ENCODE measurements at regions not wholly inside any gene's neighbourhood (a gene's known extent, or its start where the extent isn't known, plus 50 kb on each side); places are given as distances from the start of the nearest gene placed in this dataset.

DNA sequence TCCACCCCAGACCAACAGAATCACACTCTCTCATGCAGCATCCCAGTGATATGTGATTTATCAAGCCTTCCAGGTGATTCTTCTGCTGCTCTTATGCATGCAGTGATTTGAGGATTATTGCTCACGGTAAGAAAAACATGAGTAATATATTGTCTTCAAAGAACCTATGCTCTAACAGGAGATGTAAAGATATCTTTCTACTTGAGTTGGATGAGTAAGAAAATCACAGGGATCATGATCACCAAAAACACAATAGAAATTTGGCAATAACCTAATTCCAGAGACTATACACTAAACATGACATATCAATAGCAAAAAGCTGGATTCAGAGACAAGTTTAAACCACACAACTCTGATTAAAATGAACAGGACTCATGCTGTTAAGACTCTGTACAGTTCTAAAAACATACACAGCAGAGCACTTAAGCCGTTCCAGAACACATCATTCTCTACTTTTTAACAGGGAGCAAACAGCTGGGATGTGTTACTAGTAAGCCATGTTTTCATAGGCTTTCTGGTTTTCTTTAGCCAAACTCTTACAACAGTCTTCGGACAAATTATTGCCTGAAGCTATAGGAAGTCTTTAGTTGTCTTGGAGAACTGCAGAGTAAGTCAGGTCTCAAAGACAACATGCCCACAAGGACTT lies 568.6 kb downstream of the HAO1 start:
- TF ChIP-seq, protein P1, sequence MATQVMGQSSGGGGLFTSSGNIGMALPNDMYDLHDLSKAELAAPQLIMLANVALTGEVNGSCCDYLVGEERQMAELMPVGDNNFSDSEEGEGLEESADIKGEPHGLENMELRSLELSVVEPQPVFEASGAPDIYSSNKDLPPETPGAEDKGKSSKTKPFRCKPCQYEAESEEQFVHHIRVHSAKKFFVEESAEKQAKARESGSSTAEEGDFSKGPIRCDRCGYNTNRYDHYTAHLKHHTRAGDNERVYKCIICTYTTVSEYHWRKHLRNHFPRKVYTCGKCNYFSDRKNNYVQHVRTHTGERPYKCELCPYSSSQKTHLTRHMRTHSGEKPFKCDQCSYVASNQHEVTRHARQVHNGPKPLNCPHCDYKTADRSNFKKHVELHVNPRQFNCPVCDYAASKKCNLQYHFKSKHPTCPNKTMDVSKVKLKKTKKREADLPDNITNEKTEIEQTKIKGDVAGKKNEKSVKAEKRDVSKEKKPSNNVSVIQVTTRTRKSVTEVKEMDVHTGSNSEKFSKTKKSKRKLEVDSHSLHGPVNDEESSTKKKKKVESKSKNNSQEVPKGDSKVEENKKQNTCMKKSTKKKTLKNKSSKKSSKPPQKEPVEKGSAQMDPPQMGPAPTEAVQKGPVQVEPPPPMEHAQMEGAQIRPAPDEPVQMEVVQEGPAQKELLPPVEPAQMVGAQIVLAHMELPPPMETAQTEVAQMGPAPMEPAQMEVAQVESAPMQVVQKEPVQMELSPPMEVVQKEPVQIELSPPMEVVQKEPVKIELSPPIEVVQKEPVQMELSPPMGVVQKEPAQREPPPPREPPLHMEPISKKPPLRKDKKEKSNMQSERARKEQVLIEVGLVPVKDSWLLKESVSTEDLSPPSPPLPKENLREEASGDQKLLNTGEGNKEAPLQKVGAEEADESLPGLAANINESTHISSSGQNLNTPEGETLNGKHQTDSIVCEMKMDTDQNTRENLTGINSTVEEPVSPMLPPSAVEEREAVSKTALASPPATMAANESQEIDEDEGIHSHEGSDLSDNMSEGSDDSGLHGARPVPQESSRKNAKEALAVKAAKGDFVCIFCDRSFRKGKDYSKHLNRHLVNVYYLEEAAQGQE (IDR thresholded peaks at IDR 0.05; ENCODE audit: insufficient read depth in 1 of 2, low read depth in 2 of 2, low read length in 1 of 2), result no peak
- H3K27me3 ChIP-seq (ENCODE audit: control insufficient read depth, insufficient read depth, low read length), result no peaks in the 10 kb centered on the region
- H3K36me3 ChIP-seq (ENCODE audit: control insufficient read depth, insufficient read depth, low read length), result no peaks in the 10 kb centered on the region
- no peak for DNase-seq (ENCODE audit: low read depth, low spot score)
- BruUV-seq (replicated peaks), result no TSS peak
- intact Hi-C loops (cut with micrococcal nuclease; ENCODE audit: unreplicated experiment) (no loop called here), in situ Hi-C loops (cut with HindIII; ENCODE audit: low pct_unique_long_range_greater_than_20kb, low sequenced_read_pairs) (no loop called here)
- ChIA-PET CTCF (no interaction called here), POLR2A (no interaction called here)
- no peak overlapping the region for H3K27ac ChIP-seq (ENCODE audit: low read length)
- ATAC-seq, result no peak
- no peaks in the 10 kb centered on the region for H3K4me1 ChIP-seq (ENCODE audit: control insufficient read depth, insufficient read depth, low read length)
- H3K9me3 ChIP-seq (ENCODE audit: control insufficient read depth, insufficient read depth, low read depth, low read length), result no peaks in the 10 kb centered on the region
- no peak overlapping the region for H3K4me3 ChIP-seq (ENCODE audit: low read depth in 2 of 2, low read length in 2 of 2)

DNA sequence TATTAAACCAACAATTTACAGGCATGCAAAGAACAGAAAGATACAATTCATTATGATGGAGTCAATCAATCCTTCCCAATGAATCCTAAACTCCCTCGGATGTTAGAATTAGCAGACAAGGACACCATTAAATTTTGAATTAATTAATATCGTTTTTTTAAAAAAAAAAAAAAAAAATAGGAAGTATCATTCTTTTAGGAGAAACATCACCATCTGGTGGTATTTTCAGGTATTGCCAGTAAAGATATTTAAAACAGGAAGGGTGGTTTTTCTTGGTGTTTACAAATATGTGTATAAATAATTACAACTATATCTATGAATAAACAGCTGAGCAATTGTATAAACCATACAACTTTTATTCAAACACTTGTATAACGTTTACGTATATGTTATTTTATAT lies 564.4 kb downstream of the HAO1 start:
- Histone ChIP-seq H3K4me1 (ENCODE audit: control insufficient read depth, insufficient read depth, low read length) (no peaks in the 10 kb centered on the region), H3K27ac (ENCODE audit: low read length) (no peak overlapping the region), H3K4me3 (ENCODE audit: low read depth in 2 of 2, low read length in 2 of 2) (no peak overlapping the region), H3K9me3 (ENCODE audit: control insufficient read depth, insufficient read depth, low read depth, low read length) (no peaks in the 10 kb centered on the region), H3K36me3 (ENCODE audit: control insufficient read depth, insufficient read depth, low read length) (no peaks in the 10 kb centered on the region), H3K27me3 (ENCODE audit: control insufficient read depth, insufficient read depth, low read length) (no peaks in the 10 kb centered on the region)
- CTCF ChIA-PET, result interaction anchor here (0.7 kb wide), 1 partner anchor 615 kb away, joined by 4 read pairs; no protein-coding TSS in a partner anchor
- ATAC-seq (no peak), DNase-seq (ENCODE audit: low read depth, low spot score) (no peak)
- POLR2A ChIA-PET, result no interaction called here
- BruUV-seq (replicated peaks), result no TSS peak
- in situ Hi-C loops (cut with HindIII; ENCODE audit: low pct_unique_long_range_greater_than_20kb, low sequenced_read_pairs), result no loop called here
- TF ChIP-seq CTCF (IDR thresholded peaks at IDR 0.05), result peak; percentile 34; the same call in 1 of the 2 replicates
- TF ChIP-seq TCF7L2 (IDR thresholded peaks at IDR 0.05; ENCODE audit: low read depth, low read length), result no peak
- intact Hi-C loops (cut with micrococcal nuclease; ENCODE audit: unreplicated experiment), result loop anchor here (5.0 kb wide), 2 partner anchors 481 to 609 kb away; partner anchors contain the start of gene BMP2

DNA sequence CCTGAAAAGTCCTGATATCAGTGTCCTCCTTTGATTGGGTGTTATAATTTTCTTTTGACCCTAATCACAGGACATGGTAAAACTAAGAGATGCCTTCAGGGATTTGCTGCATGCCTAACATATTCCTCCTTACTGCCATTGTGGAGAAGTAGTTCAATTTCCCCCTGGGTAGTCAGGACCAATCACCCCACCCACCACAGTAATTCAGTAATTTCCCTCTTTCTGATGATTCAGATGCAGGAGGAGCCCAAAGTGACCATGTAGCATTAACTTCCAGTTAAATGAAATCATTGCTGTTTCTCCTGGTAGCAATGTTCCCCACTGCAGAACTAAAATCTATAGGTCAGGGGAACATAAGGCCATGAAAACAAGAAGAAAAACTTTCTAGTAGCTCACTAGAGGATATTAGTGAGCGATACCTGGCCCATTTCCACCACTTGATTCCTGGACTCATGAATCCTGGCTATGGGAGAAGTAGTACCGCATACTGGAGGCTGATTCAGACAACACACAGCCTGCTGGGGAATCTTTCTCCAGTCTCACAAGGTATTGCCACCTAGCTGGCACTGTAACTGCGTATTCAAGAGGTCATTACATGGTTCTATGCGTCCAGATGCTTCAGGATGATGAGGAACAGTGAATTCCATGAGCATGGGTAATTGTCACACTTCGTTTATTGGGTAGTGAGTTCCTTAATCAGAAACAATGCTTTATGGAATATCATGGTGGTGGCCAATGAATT lies 561.2 kb downstream of the HAO1 start:
- H3K36me3 ChIP-seq (ENCODE audit: control insufficient read depth, insufficient read depth, low read length), result no peaks in the 10 kb centered on the region
- no peaks in the 10 kb centered on the region for H3K9me3 ChIP-seq (ENCODE audit: control insufficient read depth, insufficient read depth, low read depth, low read length)
- CTCF ChIA-PET, result no interaction called here
- H3K27me3 ChIP-seq (ENCODE audit: control insufficient read depth, insufficient read depth, low read length), result no peaks in the 10 kb centered on the region
- TF ChIP-seq SIN3A (IDR thresholded peaks at IDR 0.05; ENCODE audit: borderline replicate concordance, insufficient read depth, low read depth, low read length), result no peak
- no peak for TF ChIP-seq CTCF (IDR thresholded peaks at IDR 0.05)
- TF ChIP-seq, protein P1 (IDR thresholded peaks at IDR 0.05; ENCODE audit: insufficient read depth in 1 of 2, low read depth in 2 of 2, low read length in 1 of 2), result no peak
- no peak for TF ChIP-seq TCF7L2 (IDR thresholded peaks at IDR 0.05; ENCODE audit: low read depth, low read length)
- TF ChIP-seq POLR2AphosphoS5 (IDR thresholded peaks at IDR 0.05; ENCODE audit: low read depth, low read length), result no peak
- no TSS peak for BruUV-seq (replicated peaks)
- POLR2A ChIA-PET, result no interaction called here
- no peak for DNase-seq (ENCODE audit: low read depth, low spot score)
- in situ Hi-C loops (cut with HindIII; ENCODE audit: low pct_unique_long_range_greater_than_20kb, low sequenced_read_pairs), result no loop called here
- no peaks in the 10 kb centered on the region for H3K4me1 ChIP-seq (ENCODE audit: control insufficient read depth, insufficient read depth, low read length)
- no peak overlapping the region for H3K27ac ChIP-seq (ENCODE audit: low read length)
- ATAC-seq, result no peak
- H3K4me3 ChIP-seq (ENCODE audit: low read depth in 2 of 2, low read length in 2 of 2), result no peak overlapping the region
- intact Hi-C loops (cut with micrococcal nuclease; ENCODE audit: unreplicated experiment), result loop anchor here (5.0 kb wide), 2 partner anchors 478 to 612 kb away; partner anchors contain the start of gene BMP2

All from Panc1 (cell line).